MG63 (cell line): ENCODE measurements at regions not wholly inside any gene's neighbourhood (a gene's known extent, or its start where the extent isn't known, plus 50 kb on each side); places are given as distances from the start of the nearest gene placed in this dataset.
A peak's percentile ranks its signal among the peaks of the same experiment; 100 is the strongest.
"Not testable (repeated sequence)": the region's sequence is repeated elsewhere in the genome, so short reads cannot be mapped to it uniquely, and the experiment has no call there.

ENCODE experiments used
- DNase-seq: peaks from one replicate; pipeline ENCODE4 v3.0.0-alpha.2; 2020
- H3K27me3 ChIP-seq: fragments of 250-450 bp; sonication (Bioruptor Pico); 2 replicates; pipeline ENCODE4 v1.5.1; 2020; ENCODE audit warnings: mild to moderate bottlenecking, moderate library complexity
- H3K36me3 ChIP-seq: fragments of 250-450 bp; sonication (Bioruptor Pico); 2 replicates; pipeline ENCODE4 v1.5.1; 2020; ENCODE audit warnings: mild to moderate bottlenecking, moderate library complexity
- H3K4me3 ChIP-seq: fragments of 250-450 bp; sonication (Bioruptor Pico); 2 replicates; pipeline ENCODE4 v1.5.1; 2020; ENCODE audit warnings: mild to moderate bottlenecking, moderate library complexity
- H3K9me3 ChIP-seq: fragments of 250-450 bp; sonication (Bioruptor Pico); 2 replicates; pipeline ENCODE4 v1.5.1; 2020; ENCODE audit warnings: mild to moderate bottlenecking, moderate library complexity

GRCh38 chr2:83394134-83394904 is 1064.8 kb downstream of the SUCLG1 start:
- no peaks in the 10 kb centered on the region for H3K36me3 ChIP-seq
- no peaks in the 10 kb centered on the region for H3K9me3 ChIP-seq
- H3K4me3 ChIP-seq, result no peak overlapping the region
- peak; percentile 21 for DNase-seq
- H3K27me3 ChIP-seq, result no peaks in the 10 kb centered on the region

- no peaks in the 10 kb centered on the region for H3K36me3 ChIP-seq
- DNase-seq, result no peak
- H3K4me3 ChIP-seq, result no peak overlapping the region
- H3K27me3 ChIP-seq, result no peaks in the 10 kb centered on the region
- H3K9me3 ChIP-seq, result no peaks in the 10 kb centered on the region
Observed at GRCh38 chr2:83388804-83389203, 1070.3 kb downstream of the SUCLG1 start.

GRCh38 chr2:83386549-83386948 is 1072.5 kb downstream of the SUCLG1 start:
- Histone ChIP-seq H3K36me3 (no peaks in the 10 kb centered on the region), H3K4me3 (no peak overlapping the region), H3K9me3 (no peaks in the 10 kb centered on the region), H3K27me3 (no peaks in the 10 kb centered on the region)
- no peak for DNase-seq

- no peaks in the 10 kb centered on the region for H3K27me3 ChIP-seq
- DNase-seq, result no peak
- no peaks in the 10 kb centered on the region for H3K36me3 ChIP-seq
Observed at GRCh38 chr2:83378921-83379320, 1080.2 kb downstream of the SUCLG1 start.

GRCh38 chr2:83376731-83377130 is 1082.3 kb downstream of the SUCLG1 start:
- no peaks in the 10 kb centered on the region for H3K9me3 ChIP-seq

More at GRCh38 chr2:83378921-83379320, 1080.2 kb downstream of the SUCLG1 start:
- no peak overlapping the region for H3K4me3 ChIP-seq
- H3K9me3 ChIP-seq, result no peaks in the 10 kb centered on the region

GRCh38 chr2:83370419-83370762 is 1088.7 kb downstream of the SUCLG1 start:
- Histone ChIP-seq H3K27me3 (no peaks in the 10 kb centered on the region), H3K9me3 (no peaks in the 10 kb centered on the region), H3K36me3 (no peaks in the 10 kb centered on the region), H3K4me3 (no peak overlapping the region)
- no peak for DNase-seq

More at GRCh38 chr2:83376731-83377130, 1082.3 kb downstream of the SUCLG1 start:
- no peak for DNase-seq
- no peaks in the 10 kb centered on the region for H3K27me3 ChIP-seq
- no peak overlapping the region for H3K4me3 ChIP-seq
- no peaks in the 10 kb centered on the region for H3K36me3 ChIP-seq

GRCh38 chr2:83369601-83370418 is 1089.3 kb downstream of the SUCLG1 start:
- Histone ChIP-seq H3K36me3 (no peaks in the 10 kb centered on the region), H3K4me3 (no peak overlapping the region), H3K9me3 (no peaks in the 10 kb centered on the region), H3K27me3 (no peaks in the 10 kb centered on the region)
- peak; percentile 10 for DNase-seq

GRCh38 chr2:83368916-83369315 is 1090.2 kb downstream of the SUCLG1 start:
- H3K9me3 ChIP-seq, result no peaks in the 10 kb centered on the region
- DNase-seq, result no peak
- H3K36me3 ChIP-seq, result no peaks in the 10 kb centered on the region
- no peak overlapping the region for H3K4me3 ChIP-seq
- no peaks in the 10 kb centered on the region for H3K27me3 ChIP-seq

GRCh38 chr2:83368461-83368860 is 1090.6 kb downstream of the SUCLG1 start:
- DNase-seq, result no peak
- H3K9me3 ChIP-seq, result no peaks in the 10 kb centered on the region
- H3K36me3 ChIP-seq, result no peaks in the 10 kb centered on the region
- no peaks in the 10 kb centered on the region for H3K27me3 ChIP-seq
- H3K4me3 ChIP-seq, result no peak overlapping the region

GRCh38 chr2:83365476-83365875 is 1093.6 kb downstream of the SUCLG1 start:
- no peaks in the 10 kb centered on the region for H3K27me3 ChIP-seq
- no peaks in the 10 kb centered on the region for H3K36me3 ChIP-seq
- H3K9me3 ChIP-seq, result no peaks in the 10 kb centered on the region
- DNase-seq, result no peak
- H3K4me3 ChIP-seq, result no peak overlapping the region

- H3K27me3 ChIP-seq, result no peaks in the 10 kb centered on the region
- H3K9me3 ChIP-seq, result no peaks in the 10 kb centered on the region
- DNase-seq, result no peak
- H3K36me3 ChIP-seq, result no peaks in the 10 kb centered on the region
- H3K4me3 ChIP-seq, result no peak overlapping the region
Observed at GRCh38 chr2:83364264-83364663, 1094.8 kb downstream of the SUCLG1 start.

GRCh38 chr2:83363138-83363537 is 1095.9 kb downstream of the SUCLG1 start:
- H3K36me3 ChIP-seq, H3K4me3 ChIP-seq, H3K9me3 ChIP-seq, DNase-seq, H3K27me3 ChIP-seq: not testable (repeated sequence)

- H3K36me3 ChIP-seq, result no peaks in the 10 kb centered on the region
- H3K4me3 ChIP-seq, result no peak overlapping the region
- H3K9me3 ChIP-seq, result no peaks in the 10 kb centered on the region
- H3K27me3 ChIP-seq, result no peaks in the 10 kb centered on the region
- no peak for DNase-seq
Observed at GRCh38 chr2:83359336-83359735, 1099.7 kb downstream of the SUCLG1 start.

- H3K4me3 ChIP-seq, result no peak overlapping the region
- H3K27me3 ChIP-seq, result no peaks in the 10 kb centered on the region
- DNase-seq, result no peak
- no peaks in the 10 kb centered on the region for H3K9me3 ChIP-seq
- H3K36me3 ChIP-seq, result no peaks in the 10 kb centered on the region
Observed at GRCh38 chr2:83342860-83343329, 1116.2 kb downstream of the SUCLG1 start.

- H3K9me3 ChIP-seq, result no peaks in the 10 kb centered on the region
- H3K4me3 ChIP-seq, result no peak overlapping the region
- no peaks in the 10 kb centered on the region for H3K36me3 ChIP-seq
- H3K27me3 ChIP-seq, result no peaks in the 10 kb centered on the region
- DNase-seq, result no peak
Observed at GRCh38 chr2:83340424-83340823, 1118.7 kb downstream of the SUCLG1 start.

- not testable (repeated sequence) for H3K9me3 ChIP-seq, H3K27me3 ChIP-seq, H3K4me3 ChIP-seq, H3K36me3 ChIP-seq, DNase-seq
Observed at GRCh38 chr2:83339942-83340341, 1119.1 kb downstream of the SUCLG1 start.

GRCh38 chr2:83331810-83332209 is 1127.3 kb downstream of the SUCLG1 start:
- H3K27me3 ChIP-seq, result no peaks in the 10 kb centered on the region
- no peak overlapping the region for H3K4me3 ChIP-seq
- no peaks in the 10 kb centered on the region for H3K9me3 ChIP-seq

GRCh38 chr2:83323038-83323437 is 1136.0 kb downstream of the SUCLG1 start:
- DNase-seq, result no peak
- no peaks in the 10 kb centered on the region for H3K27me3 ChIP-seq
- no peaks in the 10 kb centered on the region for H3K9me3 ChIP-seq

More at GRCh38 chr2:83331810-83332209, 1127.3 kb downstream of the SUCLG1 start:
- H3K36me3 ChIP-seq, result no peaks in the 10 kb centered on the region
- DNase-seq, result no peak

More at GRCh38 chr2:83323038-83323437, 1136.0 kb downstream of the SUCLG1 start:
- Histone ChIP-seq H3K4me3 (no peak overlapping the region), H3K36me3 (no peaks in the 10 kb centered on the region)
